ENCODE measurements at regions not wholly inside any gene's neighbourhood (a gene's known extent, or its start where the extent isn't known, plus 50 kb on each side); places are given as distances from the start of the nearest gene placed in this dataset.

DNA sequence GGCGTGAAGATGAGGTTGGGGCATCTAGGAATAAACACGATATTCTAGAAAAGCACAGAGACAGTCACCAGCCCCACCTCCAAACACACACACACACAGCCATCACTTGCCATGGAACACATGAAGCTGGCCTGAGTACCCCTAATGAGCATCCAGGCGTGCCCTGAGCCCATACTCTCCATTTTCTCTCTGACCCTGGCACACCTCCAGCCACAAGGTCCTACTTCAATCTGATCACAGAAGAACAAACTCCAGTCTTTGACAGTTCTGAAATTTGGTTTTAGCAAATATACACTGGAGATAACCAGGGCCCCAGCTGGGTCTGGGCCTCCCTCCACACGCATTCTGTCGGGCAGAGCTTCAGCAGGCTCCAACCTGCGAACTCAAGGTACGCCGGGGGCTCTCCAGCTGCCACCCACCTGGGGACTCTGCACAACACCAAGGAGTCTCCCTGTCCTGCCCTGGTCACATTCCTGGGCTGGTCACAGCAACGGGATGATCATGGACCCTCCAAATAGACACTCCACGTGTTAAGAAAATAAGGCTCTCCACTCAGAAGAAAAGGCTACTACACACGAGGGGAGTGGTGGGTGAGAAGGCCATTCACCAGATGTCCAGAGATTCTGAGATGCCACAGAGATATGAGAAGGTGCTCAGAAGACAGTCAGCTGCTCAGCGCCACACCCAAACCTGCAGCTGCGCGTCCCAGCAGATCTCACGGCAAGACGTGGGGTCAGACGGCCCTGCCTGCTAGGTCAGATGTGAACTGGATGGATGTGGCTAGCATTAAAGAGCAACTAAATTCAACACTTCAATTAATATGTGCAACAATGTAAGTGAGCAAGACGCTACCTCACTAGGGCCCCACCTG, 57.0 kb upstream of the PNMA1 start:
- no TSS peak for BruUV-seq (replicated peaks)
- Histone ChIP-seq H3K9me3 (no peaks in the 10 kb centered on the region), H3K4me1 (peaks cover 31% of the 10 kb centered on the region), H3K36me3 (ENCODE audit: control insufficient read depth, insufficient read depth, low read length) (no peaks in the 10 kb centered on the region), H3K27me3 (replicated peaks; ENCODE audit: control insufficient read depth, insufficient read depth, low read length) (no peaks in the 10 kb centered on the region), H3K4me3 (ENCODE audit: low read depth, low read length) (no peak overlapping the region; the same call in 1 of the 2 replicates)
- intact Hi-C loops (cut with micrococcal nuclease; ENCODE audit: unreplicated experiment): loop anchor here (1.0 to 2.0 kb wide), 2 partner anchors 11 to 32 kb away; a partner anchor contains a TSS
- H3K27ac Mint-ChIP-seq (ENCODE audit: unreplicated experiment): peak overlapping the region; percentile 51
- peaks cover 5% of the 10 kb centered on the region for H3K36me3 Mint-ChIP-seq (ENCODE audit: insufficient read depth, unreplicated experiment)
- no peaks in the 10 kb centered on the region for H3K9me3 Mint-ChIP-seq (ENCODE audit: unreplicated experiment)
- peak overlapping the region; percentile 44 for H3K4me3 Mint-ChIP-seq (ENCODE audit: unreplicated experiment)
- ChIA-PET CTCF (interaction anchor here (0.9 to 2.2 kb wide), 10 partner anchors 11 to 80 kb away, joined by 3 to 12 read pairs (median 6); partner anchors contain the start of gene PTGR2), POLR2A (interaction anchor here (0.9 to 2.6 kb wide), 6 partner anchors 12 to 179 kb away, joined by 3 to 21 read pairs (median 7); partner anchors contain the start of genes COQ6, FAM161B and PTGR2)
- DNase-seq: no peak
- H3K27me3 Mint-ChIP-seq (ENCODE audit: insufficient read depth, unreplicated experiment): no peaks in the 10 kb centered on the region
- peaks cover 50% of the 10 kb centered on the region for H3K4me1 Mint-ChIP-seq (ENCODE audit: low read depth, unreplicated experiment)
- TF ChIP-seq, protein P1, sequence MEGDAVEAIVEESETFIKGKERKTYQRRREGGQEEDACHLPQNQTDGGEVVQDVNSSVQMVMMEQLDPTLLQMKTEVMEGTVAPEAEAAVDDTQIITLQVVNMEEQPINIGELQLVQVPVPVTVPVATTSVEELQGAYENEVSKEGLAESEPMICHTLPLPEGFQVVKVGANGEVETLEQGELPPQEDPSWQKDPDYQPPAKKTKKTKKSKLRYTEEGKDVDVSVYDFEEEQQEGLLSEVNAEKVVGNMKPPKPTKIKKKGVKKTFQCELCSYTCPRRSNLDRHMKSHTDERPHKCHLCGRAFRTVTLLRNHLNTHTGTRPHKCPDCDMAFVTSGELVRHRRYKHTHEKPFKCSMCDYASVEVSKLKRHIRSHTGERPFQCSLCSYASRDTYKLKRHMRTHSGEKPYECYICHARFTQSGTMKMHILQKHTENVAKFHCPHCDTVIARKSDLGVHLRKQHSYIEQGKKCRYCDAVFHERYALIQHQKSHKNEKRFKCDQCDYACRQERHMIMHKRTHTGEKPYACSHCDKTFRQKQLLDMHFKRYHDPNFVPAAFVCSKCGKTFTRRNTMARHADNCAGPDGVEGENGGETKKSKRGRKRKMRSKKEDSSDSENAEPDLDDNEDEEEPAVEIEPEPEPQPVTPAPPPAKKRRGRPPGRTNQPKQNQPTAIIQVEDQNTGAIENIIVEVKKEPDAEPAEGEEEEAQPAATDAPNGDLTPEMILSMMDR (IDR thresholded peaks at IDR 0.05; ENCODE audit: insufficient read depth in 1 of 2, low read depth in 1 of 2, low read length in 1 of 2, severe bottlenecking in 1 of 2, unreplicated experiment in 1 of 2): no peak

GRCh38 chr14:73768107-73768506, 53.9 kb upstream of the PNMA1 start:
- no TSS peak for BruUV-seq (replicated peaks)
- Histone ChIP-seq H3K27me3 (replicated peaks; ENCODE audit: control insufficient read depth, insufficient read depth, low read length) (no peaks in the 10 kb centered on the region), H3K9me3 (no peaks in the 10 kb centered on the region), H3K4me3 (ENCODE audit: low read depth, low read length) (no peak overlapping the region), H3K4me1 (peaks cover 38% of the 10 kb centered on the region), H3K36me3 (ENCODE audit: control insufficient read depth, insufficient read depth, low read length) (no peaks in the 10 kb centered on the region)
- intact Hi-C loops (cut with micrococcal nuclease; ENCODE audit: unreplicated experiment): no loop called here
- DNase-seq: no peak
- TF ChIP-seq, protein P1 (IDR thresholded peaks at IDR 0.05; ENCODE audit: insufficient read depth in 1 of 2, low read depth in 1 of 2, low read length in 1 of 2, severe bottlenecking in 1 of 2, unreplicated experiment in 1 of 2): no peak
- H3K9me3 Mint-ChIP-seq (ENCODE audit: unreplicated experiment): no peaks in the 10 kb centered on the region
- H3K36me3 Mint-ChIP-seq (ENCODE audit: insufficient read depth, unreplicated experiment): peaks cover 11% of the 10 kb centered on the region
- no peak overlapping the region for H3K4me3 Mint-ChIP-seq (ENCODE audit: unreplicated experiment)
- ChIA-PET POLR2A (no interaction called here), CTCF (no interaction called here)
- H3K27me3 Mint-ChIP-seq (ENCODE audit: insufficient read depth, unreplicated experiment): no peaks in the 10 kb centered on the region
- H3K27ac Mint-ChIP-seq (ENCODE audit: unreplicated experiment): no peak overlapping the region
- peaks cover 49% of the 10 kb centered on the region for H3K4me1 Mint-ChIP-seq (ENCODE audit: low read depth, unreplicated experiment)

- TF ChIP-seq, protein P1 (IDR thresholded peaks at IDR 0.05; ENCODE audit: insufficient read depth in 1 of 2, low read depth in 1 of 2, low read length in 1 of 2, severe bottlenecking in 1 of 2, unreplicated experiment in 1 of 2): no peak
- Mint-ChIP-seq H3K36me3 (ENCODE audit: insufficient read depth, unreplicated experiment) (peaks cover 13% of the 10 kb centered on the region), H3K27me3 (ENCODE audit: insufficient read depth, unreplicated experiment) (no peaks in the 10 kb centered on the region), H3K4me3 (ENCODE audit: unreplicated experiment) (no peak overlapping the region), H3K9me3 (ENCODE audit: unreplicated experiment) (no peaks in the 10 kb centered on the region), H3K27ac (ENCODE audit: unreplicated experiment) (no peak overlapping the region), H3K4me1 (ENCODE audit: low read depth, unreplicated experiment) (peaks cover 30% of the 10 kb centered on the region)
- Histone ChIP-seq H3K4me3 (ENCODE audit: low read depth, low read length) (no peak overlapping the region), H3K9me3 (no peaks in the 10 kb centered on the region), H3K36me3 (ENCODE audit: control insufficient read depth, insufficient read depth, low read length) (no peaks in the 10 kb centered on the region), H3K4me1 (peaks cover 36% of the 10 kb centered on the region), H3K27me3 (replicated peaks; ENCODE audit: control insufficient read depth, insufficient read depth, low read length) (no peaks in the 10 kb centered on the region)
- ChIA-PET CTCF (no interaction called here), POLR2A (no interaction called here)
- no TSS peak for BruUV-seq (replicated peaks)
- intact Hi-C loops (cut with micrococcal nuclease; ENCODE audit: unreplicated experiment): no loop called here
- no peak for DNase-seq
Observed at GRCh38 chr14:73764406-73765280, 50.5 kb upstream of the PNMA1 start.

All from Caco-2 (cell line).